ENCODE measurements at regions not wholly inside any gene's neighbourhood (a gene's known extent, or its start where the extent isn't known, plus 50 kb on each side); places are given as distances from the start of the nearest gene placed in this dataset.

GRCh38 chr6:140854318-140854717 lies 1278.4 kb upstream of the GJE1 start:
- no peaks in the 10 kb centered on the region for H3K27me3 ChIP-seq (ENCODE audit: control insufficient read depth, insufficient read depth, low read length)
- H3K4me1 ChIP-seq (ENCODE audit: control insufficient read depth, insufficient read depth, low read length): no peaks in the 10 kb centered on the region
- WGBS (ENCODE audit: insufficient coverage): 100% methylated on average over 1 of the region's 1 CpG
- no peak overlapping the region for H3K27ac ChIP-seq (ENCODE audit: low read depth, low read length)
- H3K9me3 ChIP-seq (ENCODE audit: control insufficient read depth, insufficient read depth, low read length): no peaks in the 10 kb centered on the region
- no peaks in the 10 kb centered on the region for H3K36me3 ChIP-seq (ENCODE audit: control insufficient read depth, insufficient read depth, low read length)
- H3K4me3 ChIP-seq (ENCODE audit: low read depth, low read length): no peak overlapping the region
- DNase-seq (ENCODE audit: low read depth in 4 of 6, low spot score in 6 of 6): no peak

- H3K4me3 ChIP-seq (ENCODE audit: low read depth, low read length): no peak overlapping the region
- WGBS (ENCODE audit: insufficient coverage): no CpG with 5 or more reads among the region's 1 CpG
- no peaks in the 10 kb centered on the region for H3K9me3 ChIP-seq (ENCODE audit: control insufficient read depth, insufficient read depth, low read length)
- H3K27ac ChIP-seq (ENCODE audit: low read depth, low read length): no peak overlapping the region
- H3K27me3 ChIP-seq (ENCODE audit: control insufficient read depth, insufficient read depth, low read length): no peaks in the 10 kb centered on the region
- no peaks in the 10 kb centered on the region for H3K36me3 ChIP-seq (ENCODE audit: control insufficient read depth, insufficient read depth, low read length)
- H3K4me1 ChIP-seq (ENCODE audit: control insufficient read depth, insufficient read depth, low read length): no peaks in the 10 kb centered on the region
- DNase-seq (ENCODE audit: low read depth in 4 of 6, low spot score in 6 of 6): no peak
Observed at GRCh38 chr6:140850438-140850837, 1282.3 kb upstream of the GJE1 start.

GRCh38 chr6:140849456-140849855 lies 1283.3 kb upstream of the GJE1 start:
- Histone ChIP-seq H3K36me3 (ENCODE audit: control insufficient read depth, insufficient read depth, low read length) (no peaks in the 10 kb centered on the region), H3K4me3 (ENCODE audit: low read depth, low read length) (no peak overlapping the region), H3K9me3 (ENCODE audit: control insufficient read depth, insufficient read depth, low read length) (no peaks in the 10 kb centered on the region), H3K27ac (ENCODE audit: low read depth, low read length) (no peak overlapping the region), H3K4me1 (ENCODE audit: control insufficient read depth, insufficient read depth, low read length) (no peaks in the 10 kb centered on the region), H3K27me3 (ENCODE audit: control insufficient read depth, insufficient read depth, low read length) (no peaks in the 10 kb centered on the region)
- no CpG with 5 or more reads among the region's 1 CpG for WGBS (ENCODE audit: insufficient coverage)
- DNase-seq (ENCODE audit: low read depth in 4 of 6, low spot score in 6 of 6): no peak

GRCh38 chr6:140847262-140847645 lies 1285.5 kb upstream of the GJE1 start:
- no peak overlapping the region for H3K4me3 ChIP-seq (ENCODE audit: low read depth, low read length)
- no peak for DNase-seq (ENCODE audit: low read depth in 4 of 6, low spot score in 6 of 6)

GRCh38 chr6:140846503-140847261 lies 1286.0 kb upstream of the GJE1 start:
- no peaks in the 10 kb centered on the region for H3K4me1 ChIP-seq (ENCODE audit: control insufficient read depth, insufficient read depth, low read length)
- DNase-seq (ENCODE audit: low read depth in 4 of 6, low spot score in 6 of 6): no peak
- H3K27me3 ChIP-seq (ENCODE audit: control insufficient read depth, insufficient read depth, low read length): no peaks in the 10 kb centered on the region
- H3K9me3 ChIP-seq (ENCODE audit: control insufficient read depth, insufficient read depth, low read length): no peaks in the 10 kb centered on the region
- no peak overlapping the region for H3K27ac ChIP-seq (ENCODE audit: low read depth, low read length)
- H3K36me3 ChIP-seq (ENCODE audit: control insufficient read depth, insufficient read depth, low read length): no peaks in the 10 kb centered on the region
- WGBS (ENCODE audit: insufficient coverage): no CpG with 5 or more reads among the region's 3 CpGs
- H3K4me3 ChIP-seq (ENCODE audit: low read depth, low read length): no peak overlapping the region

More at GRCh38 chr6:140847262-140847645, 1285.5 kb upstream of the GJE1 start:
- Histone ChIP-seq H3K4me1 (ENCODE audit: control insufficient read depth, insufficient read depth, low read length) (no peaks in the 10 kb centered on the region), H3K36me3 (ENCODE audit: control insufficient read depth, insufficient read depth, low read length) (no peaks in the 10 kb centered on the region), H3K27me3 (ENCODE audit: control insufficient read depth, insufficient read depth, low read length) (no peaks in the 10 kb centered on the region), H3K9me3 (ENCODE audit: control insufficient read depth, insufficient read depth, low read length) (no peaks in the 10 kb centered on the region), H3K27ac (ENCODE audit: low read depth, low read length) (no peak overlapping the region)
- no CpG with 5 or more reads among the region's 2 CpGs for WGBS (ENCODE audit: insufficient coverage)

- Histone ChIP-seq H3K27me3 (ENCODE audit: control insufficient read depth, insufficient read depth, low read length) (no peaks in the 10 kb centered on the region), H3K27ac (ENCODE audit: low read depth, low read length) (no peak overlapping the region), H3K4me3 (ENCODE audit: low read depth, low read length) (no peak overlapping the region), H3K36me3 (ENCODE audit: control insufficient read depth, insufficient read depth, low read length) (no peaks in the 10 kb centered on the region), H3K4me1 (ENCODE audit: control insufficient read depth, insufficient read depth, low read length) (no peaks in the 10 kb centered on the region), H3K9me3 (ENCODE audit: control insufficient read depth, insufficient read depth, low read length) (no peaks in the 10 kb centered on the region)
- 90% methylated on average over 1 of the region's 1 CpG for WGBS (ENCODE audit: insufficient coverage)
- DNase-seq (ENCODE audit: low read depth in 4 of 6, low spot score in 6 of 6): no peak
Observed at GRCh38 chr6:140845701-140846100, 1287.0 kb upstream of the GJE1 start.

GRCh38 chr6:140844167-140844566 lies 1288.6 kb upstream of the GJE1 start:
- H3K4me3 ChIP-seq (ENCODE audit: low read depth, low read length): no peak overlapping the region
- H3K9me3 ChIP-seq (ENCODE audit: control insufficient read depth, insufficient read depth, low read length): no peaks in the 10 kb centered on the region
- no peaks in the 10 kb centered on the region for H3K27me3 ChIP-seq (ENCODE audit: control insufficient read depth, insufficient read depth, low read length)
- H3K36me3 ChIP-seq (ENCODE audit: control insufficient read depth, insufficient read depth, low read length): no peaks in the 10 kb centered on the region
- WGBS (ENCODE audit: insufficient coverage): 100% methylated on average over 1 of the region's 3 CpGs
- H3K27ac ChIP-seq (ENCODE audit: low read depth, low read length): no peak overlapping the region
- DNase-seq (ENCODE audit: low read depth in 4 of 6, low spot score in 6 of 6): no peak
- H3K4me1 ChIP-seq (ENCODE audit: control insufficient read depth, insufficient read depth, low read length): no peaks in the 10 kb centered on the region

GRCh38 chr6:140833408-140833807 lies 1299.3 kb upstream of the GJE1 start:
- H3K27ac ChIP-seq (ENCODE audit: low read depth, low read length): no peak overlapping the region
- no peaks in the 10 kb centered on the region for H3K27me3 ChIP-seq (ENCODE audit: control insufficient read depth, insufficient read depth, low read length)
- no peaks in the 10 kb centered on the region for H3K36me3 ChIP-seq (ENCODE audit: control insufficient read depth, insufficient read depth, low read length)
- H3K9me3 ChIP-seq (ENCODE audit: control insufficient read depth, insufficient read depth, low read length): no peaks in the 10 kb centered on the region
- H3K4me1 ChIP-seq (ENCODE audit: control insufficient read depth, insufficient read depth, low read length): no peaks in the 10 kb centered on the region
- H3K4me3 ChIP-seq (ENCODE audit: low read depth, low read length): no peak overlapping the region
- no CpG with 5 or more reads among the region's 1 CpG for WGBS (ENCODE audit: insufficient coverage)
- DNase-seq (ENCODE audit: low read depth in 4 of 6, low spot score in 6 of 6): no peak

- Histone ChIP-seq H3K27ac (ENCODE audit: low read depth, low read length) (no peak overlapping the region), H3K36me3 (ENCODE audit: control insufficient read depth, insufficient read depth, low read length) (no peaks in the 10 kb centered on the region), H3K4me1 (ENCODE audit: control insufficient read depth, insufficient read depth, low read length) (no peaks in the 10 kb centered on the region), H3K4me3 (ENCODE audit: low read depth, low read length) (no peak overlapping the region), H3K9me3 (ENCODE audit: control insufficient read depth, insufficient read depth, low read length) (no peaks in the 10 kb centered on the region), H3K27me3 (ENCODE audit: control insufficient read depth, insufficient read depth, low read length) (no peaks in the 10 kb centered on the region)
- DNase-seq (ENCODE audit: low read depth in 4 of 6, low spot score in 6 of 6): no peak
- WGBS (ENCODE audit: insufficient coverage): no CpG with 5 or more reads among the region's 1 CpG
Observed at GRCh38 chr6:140830666-140831065, 1302.1 kb upstream of the GJE1 start.

GRCh38 chr6:140828856-140829255 lies 1303.9 kb upstream of the GJE1 start:
- no peak for DNase-seq (ENCODE audit: low read depth in 4 of 6, low spot score in 6 of 6)
- no peaks in the 10 kb centered on the region for H3K9me3 ChIP-seq (ENCODE audit: control insufficient read depth, insufficient read depth, low read length)
- no peak overlapping the region for H3K27ac ChIP-seq (ENCODE audit: low read depth, low read length)
- no peaks in the 10 kb centered on the region for H3K4me1 ChIP-seq (ENCODE audit: control insufficient read depth, insufficient read depth, low read length)
- H3K27me3 ChIP-seq (ENCODE audit: control insufficient read depth, insufficient read depth, low read length): no peaks in the 10 kb centered on the region
- no peak overlapping the region for H3K4me3 ChIP-seq (ENCODE audit: low read depth, low read length)
- H3K36me3 ChIP-seq (ENCODE audit: control insufficient read depth, insufficient read depth, low read length): no peaks in the 10 kb centered on the region
- WGBS (ENCODE audit: insufficient coverage): no CpG with 5 or more reads among the region's 7 CpGs
